Esophagus muscularis mucosa (tissue), 4 donors: ENCODE measurements at regions not wholly inside any gene's neighbourhood (a gene's known extent, or its start where the extent isn't known, plus 50 kb on each side); places are given as distances from the start of the nearest gene placed in this dataset.
"Not testable (repeated sequence)": the region's sequence is repeated elsewhere in the genome, so short reads cannot be mapped to it uniquely, and the experiment has no call there.

Experiments
- DNase-seq: peaks from one replicate; pipeline ENCODE4 v3.0.0-alpha.2; 2017; ENCODE audit errors: extremely low spot score
- H3K27ac ChIP-seq, 4 donors: fragments of 200-600 bp; sonication (generic); replicated peaks in 1 of 4; 1 replicate in 3 of 4; 2 replicates in 1 of 4; pipeline ENCODE4 v1.5.1; 2016 to 2019; ENCODE audit warnings: mild to moderate bottlenecking in 1 of 4
- H3K27me3 ChIP-seq, 4 donors: fragments of 200-600 bp; sonication (generic); one replicate each; pipeline versions ENCODE4 v1.5.1 to v1.6.0; 2016 to 2019
- H3K36me3 ChIP-seq, 4 donors: fragments of 200-600 bp; sonication (generic); one replicate each; pipeline ENCODE4 v1.5.1; 2016 to 2019
- H3K4me1 ChIP-seq, 4 donors: fragments of 200-600 bp; sonication (generic); one replicate each; pipeline ENCODE4 v1.5.1; 2016 to 2019
- H3K4me3 ChIP-seq, 4 donors: fragments of 200-600 bp; sonication (generic); 1 replicate in 2 of 4; 2 replicates in 2 of 4; pipeline ENCODE4 v1.5.1; 2016 to 2019; ENCODE audit warnings: mild to moderate bottlenecking in 4 of 4, moderate library complexity in 1 of 4
- H3K9me3 ChIP-seq, 4 donors: fragments of 200-600 bp; sonication (generic); 1 replicate in 3 of 4; 2 replicates in 1 of 4; pipeline ENCODE4 v1.5.1; 2016 to 2019
- EP300 ChIP-seq: sonication (generic); formaldehyde crosslinking; IDR thresholded peaks from one replicate; pipeline ENCODE4 v1.6.1; 2017; ENCODE audit warnings: antibody characterized with exemption
- POLR2A ChIP-seq: fragments of 450-650 bp; IDR thresholded peaks from one replicate; pipeline ENCODE4 v1.6.1; 2017; ENCODE audit warnings: antibody characterized with exemption, moderate library complexity, mild to moderate bottlenecking, low read depth
- POLR2AphosphoS5 ChIP-seq, 2 donors: sonication (generic); formaldehyde crosslinking; IDR thresholded peaks; one replicate each; pipeline ENCODE4 v1.6.1; 2017; ENCODE audit warnings: antibody characterized with exemption in 2 of 2
- WGBS: methylation state at CpG from one replicate; pipeline ENCODE4 v1.1.5; 2018; 5-methylcytosine and 5-hydroxymethylcytosine counted together
- intact Hi-C: fragments of 100-400 bp; cut with DNase I; formaldehyde crosslinking; loops from one replicate; pipeline ENCODE4 v1.15.1; 2023
- TF ChIP-seq, protein P1 (sequence below), 3 experiments: fragments of 200-600 bp in 2 of 3; fragments of 450-650 bp in 1 of 3; sonication (generic) in 2 of 3; IDR thresholded peaks; one replicate each; pipeline ENCODE4 v1.5.1; 2017 to 2019; ENCODE audit warnings: antibody characterized with exemption in 3 of 3, mild to moderate bottlenecking in 2 of 3, moderate library complexity in 1 of 3

- peaks cover 0 to 9% (median 6%) of the 10 kb centered on the region in 4 donors for H3K4me1 ChIP-seq
- no peak overlapping the region for H3K4me3 ChIP-seq
- no peaks in the 10 kb centered on the region for H3K36me3 ChIP-seq
- TF ChIP-seq EP300 (no peak), POLR2AphosphoS5 (IDR thresholded peaks at IDR 0.05) (no peak), POLR2A (no peak)
- TF ChIP-seq, protein P1, sequence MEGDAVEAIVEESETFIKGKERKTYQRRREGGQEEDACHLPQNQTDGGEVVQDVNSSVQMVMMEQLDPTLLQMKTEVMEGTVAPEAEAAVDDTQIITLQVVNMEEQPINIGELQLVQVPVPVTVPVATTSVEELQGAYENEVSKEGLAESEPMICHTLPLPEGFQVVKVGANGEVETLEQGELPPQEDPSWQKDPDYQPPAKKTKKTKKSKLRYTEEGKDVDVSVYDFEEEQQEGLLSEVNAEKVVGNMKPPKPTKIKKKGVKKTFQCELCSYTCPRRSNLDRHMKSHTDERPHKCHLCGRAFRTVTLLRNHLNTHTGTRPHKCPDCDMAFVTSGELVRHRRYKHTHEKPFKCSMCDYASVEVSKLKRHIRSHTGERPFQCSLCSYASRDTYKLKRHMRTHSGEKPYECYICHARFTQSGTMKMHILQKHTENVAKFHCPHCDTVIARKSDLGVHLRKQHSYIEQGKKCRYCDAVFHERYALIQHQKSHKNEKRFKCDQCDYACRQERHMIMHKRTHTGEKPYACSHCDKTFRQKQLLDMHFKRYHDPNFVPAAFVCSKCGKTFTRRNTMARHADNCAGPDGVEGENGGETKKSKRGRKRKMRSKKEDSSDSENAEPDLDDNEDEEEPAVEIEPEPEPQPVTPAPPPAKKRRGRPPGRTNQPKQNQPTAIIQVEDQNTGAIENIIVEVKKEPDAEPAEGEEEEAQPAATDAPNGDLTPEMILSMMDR (IDR thresholded peaks at IDR 0.05), result no peak
- H3K27me3 ChIP-seq, result no peaks in the 10 kb centered on the region
- H3K27ac ChIP-seq, result no peak overlapping the region
- intact Hi-C loops, result no loop called here
- DNase-seq, result no peak
- peaks cover 0 to 3% (median 0%) of the 10 kb centered on the region in 4 donors for H3K9me3 ChIP-seq
Observed at GRCh38 chr17:69692171-69692570, 277.7 kb downstream of the MAP2K6 start.

- intact Hi-C loops, result no loop called here
- TF ChIP-seq EP300 (no peak), POLR2AphosphoS5 (IDR thresholded peaks at IDR 0.05) (no peak), POLR2A (no peak)
- TF ChIP-seq, protein P1 (IDR thresholded peaks at IDR 0.05), result no peak
Observed at GRCh38 chr17:69695646-69696045, 281.1 kb downstream of the MAP2K6 start.

GRCh38 chr17:69696650-69697049 lies 282.2 kb downstream of the MAP2K6 start:
- no peak for DNase-seq

More at GRCh38 chr17:69695646-69696045, 281.1 kb downstream of the MAP2K6 start:
- WGBS, result 98% methylated on average over 7 of the region's 7 CpGs
- peaks cover 0 to 10% (median 7%) of the 10 kb centered on the region in 4 donors for H3K4me1 ChIP-seq
- no peaks in the 10 kb centered on the region for H3K27me3 ChIP-seq
- no peak for DNase-seq
- peaks cover 0 to 6% (median 5%) of the 10 kb centered on the region in 4 donors for H3K9me3 ChIP-seq
- H3K4me3 ChIP-seq, result no peak overlapping the region
- no peak overlapping the region for H3K27ac ChIP-seq
- no peaks in the 10 kb centered on the region for H3K36me3 ChIP-seq

DNA sequence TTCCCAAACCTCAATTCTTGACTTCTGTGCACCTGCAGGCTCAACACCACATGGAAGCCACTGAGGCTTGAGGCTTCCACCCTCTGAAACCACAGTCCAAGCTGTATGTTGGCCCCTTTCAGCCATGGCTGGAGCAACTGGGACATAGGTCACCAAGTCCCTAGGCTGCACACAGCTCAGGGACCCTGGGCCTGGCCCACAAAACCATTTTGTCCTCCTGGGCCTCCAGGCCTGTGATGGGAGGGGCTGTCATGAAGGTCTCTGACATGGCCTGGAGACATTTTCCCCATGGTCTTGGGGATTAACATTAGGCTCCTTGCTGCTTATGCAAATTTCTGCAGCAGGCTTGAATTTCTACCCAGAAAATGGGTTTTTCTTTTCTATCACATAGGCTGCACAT lies 283.9 kb downstream of the MAP2K6 start:
- H3K27me3 ChIP-seq, H3K4me1 ChIP-seq, H3K36me3 ChIP-seq, intact Hi-C loops, H3K4me3 ChIP-seq, H3K27ac ChIP-seq, H3K9me3 ChIP-seq, DNase-seq: not testable (repeated sequence)

More at GRCh38 chr17:69696650-69697049, 282.2 kb downstream of the MAP2K6 start:
- WGBS, result 55% methylated on average over 1 of the region's 1 CpG
- Histone ChIP-seq H3K4me1 (peaks cover 0 to 10% (median 7%) of the 10 kb centered on the region in 4 donors), H3K9me3 (peaks cover 0 to 6% (median 5%) of the 10 kb centered on the region in 4 donors), H3K4me3 (no peak overlapping the region), H3K36me3 (no peaks in the 10 kb centered on the region), H3K27me3 (no peaks in the 10 kb centered on the region), H3K27ac (no peak overlapping the region)
- no peak for TF ChIP-seq EP300
- TF ChIP-seq, protein P1 (IDR thresholded peaks at IDR 0.05), result no peak
- no peak for TF ChIP-seq POLR2AphosphoS5 (IDR thresholded peaks at IDR 0.05)
- no peak for TF ChIP-seq POLR2A
- intact Hi-C loops, result no loop called here

GRCh38 chr17:69702078-69702477 lies 287.6 kb downstream of the MAP2K6 start:
- Histone ChIP-seq H3K9me3 (peaks cover 0 to 6% (median 5%) of the 10 kb centered on the region in 4 donors), H3K4me1 (peaks cover 0 to 3% (median 1%) of the 10 kb centered on the region in 4 donors), H3K27me3 (no peaks in the 10 kb centered on the region), H3K27ac (no peak overlapping the region), H3K36me3 (no peaks in the 10 kb centered on the region), H3K4me3 (no peak overlapping the region)
- DNase-seq, result no peak
- no peak for TF ChIP-seq POLR2AphosphoS5 (IDR thresholded peaks at IDR 0.05)
- TF ChIP-seq, protein P1 (IDR thresholded peaks at IDR 0.05), result no peak
- TF ChIP-seq EP300, result no peak
- no peak for TF ChIP-seq POLR2A
- intact Hi-C loops, result no loop called here
- WGBS, result 88% methylated on average over 1 of the region's 1 CpG
